ENCODE measurements at regions not wholly inside any gene's neighbourhood (a gene's known extent, or its start where the extent isn't known, plus 50 kb on each side); places are given as distances from the start of the nearest gene placed in this dataset.

DNA sequence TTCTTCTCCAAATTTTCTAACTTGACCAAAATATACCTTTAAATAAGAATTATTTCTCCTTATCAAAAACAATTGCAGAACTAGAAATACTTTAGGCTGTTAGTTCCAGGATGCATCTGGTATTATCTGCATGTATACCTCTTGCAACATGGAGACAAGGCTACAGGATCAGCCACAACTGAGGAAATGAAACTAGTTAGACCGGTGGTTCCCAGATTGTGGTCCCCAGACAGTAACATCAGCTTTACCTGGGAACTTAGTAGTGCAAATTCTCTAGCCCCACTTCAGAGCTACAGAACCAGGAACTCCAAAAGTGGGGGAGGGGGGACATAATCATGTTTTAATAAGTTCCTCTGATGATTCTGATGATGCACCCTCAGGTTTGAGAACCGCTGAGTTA lies 61.6 kb upstream of the C9orf72 start:
- Histone ChIP-seq H4K20me1 (replicated peaks; ENCODE audit: control insufficient read depth, extremely low read depth, insufficient read depth, low read length) (no peaks in the 10 kb centered on the region), H3K4me2 (ENCODE audit: insufficient read depth, low read length) (no peak overlapping the region), H3K9ac (replicated peaks; ENCODE audit: extremely low read depth, insufficient read depth, low read length) (no peak overlapping the region), H3K27me3 (ENCODE audit: control insufficient read depth in 2 of 2, insufficient read depth in 2 of 2, low read length in 2 of 2) (no peaks in the 10 kb centered on the region), H3K9me1 (replicated peaks; ENCODE audit: control insufficient read depth, extremely low read depth, insufficient read depth, low read length) (no peaks in the 10 kb centered on the region), H3K4me1 (ENCODE audit: control insufficient read depth, extremely low read depth, insufficient read depth, low read length) (no peaks in the 10 kb centered on the region), H3K79me2 (ENCODE audit: control insufficient read depth, insufficient read depth, low read length) (no peaks in the 10 kb centered on the region), H2AFZ (ENCODE audit: low read depth, low read length) (no peak overlapping the region), H3K4me3 (replicated peaks in 1 of 3; ENCODE audit: insufficient read depth in 1 of 3, low read depth in 1 of 3, low read length in 3 of 3) (no peak overlapping the region), H3K27ac (ENCODE audit: insufficient read depth, low read depth, low read length) (no peak overlapping the region), H3K9me3 (replicated peaks; ENCODE audit: control insufficient read depth, insufficient read depth, low read length) (no peaks in the 10 kb centered on the region), H3K36me3 (ENCODE audit: control insufficient read depth in 2 of 2, extremely low read depth in 1 of 2, insufficient read depth in 2 of 2, low read length in 2 of 2) (no peaks in the 10 kb centered on the region)
- dilution Hi-C loops (cut with MboI; ENCODE audit: extremely low pct_ligation_motif_present, low sequenced_read_pairs) = no loop called here
- FAIRE-seq (no peak), DNase-seq (ENCODE audit: low read depth, low spot score) (no peak)
- CTCF ChIA-PET = no interaction called here
- TF ChIP-seq JUN (IDR thresholded peaks at IDR 0.05; ENCODE audit: borderline replicate concordance, insufficient read depth, insufficient read length, low read depth) (no peak), EZH2 (IDR thresholded peaks at IDR 0.05; ENCODE audit: borderline replicate concordance, low read depth, low read length, severe bottlenecking) (no peak), CTCF (IDR thresholded peaks at IDR 0.05; ENCODE audit: extremely low read depth in 1 of 2, insufficient read depth in 1 of 2, low read depth in 1 of 2, low read length in 2 of 2) (no peak), MYC (IDR thresholded peaks at IDR 0.05; ENCODE audit: low read depth, low read length) (no peak), FOS (IDR thresholded peaks at IDR 0.05; ENCODE audit: borderline replicate concordance, insufficient read depth, low read length) (no peak), GATA2 (IDR thresholded peaks at IDR 0.05; ENCODE audit: insufficient read depth, insufficient read length, low read depth, low read length) (no peak), MAX (IDR thresholded peaks at IDR 0.05; ENCODE audit: insufficient read depth, insufficient read length) (no peak), POLR2A (IDR thresholded peaks at IDR 0.05; ENCODE audit: low read depth, low read length) (no peak), POLR2AphosphoS5 (IDR thresholded peaks at IDR 0.05; ENCODE audit: insufficient read depth, low read depth, low read length) (no peak)
- intact Hi-C loops (cut with micrococcal nuclease) = no loop called here
- BruUV-seq (replicated peaks) = no TSS peak
- POLR2A ChIA-PET = no interaction called here
